ENCODE measurements at regions not wholly inside any gene's neighbourhood (a gene's known extent, or its start where the extent isn't known, plus 50 kb on each side); places are given as distances from the start of the nearest gene placed in this dataset.

GRCh38 chr11:107275632-107276031, 182.0 kb downstream of the CWF19L2 start:
- no peak for TF ChIP-seq CTCF (IDR thresholded peaks at IDR 0.05; ENCODE audit: borderline replicate concordance, extremely low read depth, low read length, poor library complexity, severe bottlenecking)
- TF ChIP-seq EZH2 (IDR thresholded peaks at IDR 0.05; ENCODE audit: borderline replicate concordance, low read depth, low read length, severe bottlenecking), result no peak
